GM18907 (cell line): ENCODE measurements at regions not wholly inside any gene's neighbourhood (a gene's known extent, or its start where the extent isn't known, plus 50 kb on each side); places are given as distances from the start of the nearest gene placed in this dataset.
"Not testable (repeated sequence)": the region's sequence is repeated elsewhere in the genome, so short reads cannot be mapped to it uniquely, and the experiment has no call there.

ENCODE experiments used
- ATAC-seq: cut with Tn5 transposase; IDR thresholded peaks from one replicate; pipeline ENCODE4 v1.9.1; 2021; ENCODE audit warnings: mild to moderate bottlenecking, moderate library complexity; ENCODE audit not compliant: unreplicated experiment

GRCh38 chr20:56723331-56723730 lies 94.2 kb downstream of the TFAP2C start:
- ATAC-seq = no peak

GRCh38 chr20:56724241-56724757 lies 95.2 kb downstream of the TFAP2C start:
- no peak for ATAC-seq

- ATAC-seq = no peak
These were observed 100.9 kb downstream of the TFAP2C start for GRCh38 chr20:56730003-56730402.

GRCh38 chr20:56730996-56731395 lies 101.9 kb downstream of the TFAP2C start:
- ATAC-seq = no peak

GRCh38 chr20:56731476-56731875 lies 102.4 kb downstream of the TFAP2C start:
- no peak for ATAC-seq

DNA sequence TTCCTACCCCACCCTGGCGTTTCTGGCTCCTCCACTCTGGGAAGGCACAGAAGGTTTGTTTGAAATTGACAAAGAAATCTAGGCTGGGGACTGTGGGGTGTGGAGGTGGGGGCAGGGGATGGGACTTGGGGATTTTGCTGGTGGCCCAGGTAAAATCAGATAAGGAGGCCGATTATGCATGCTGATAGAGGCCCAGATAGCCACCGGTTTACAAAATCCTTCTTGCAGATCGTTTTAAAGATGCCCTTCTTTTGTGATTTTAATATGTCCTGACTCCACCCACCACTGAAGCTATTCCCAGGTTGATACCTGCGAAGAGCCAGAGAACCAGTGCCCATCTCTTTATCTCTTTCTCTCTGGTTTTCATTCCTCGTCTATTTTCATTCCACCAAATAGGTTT lies 104.9 kb downstream of the TFAP2C start:
- no peak for ATAC-seq

- no peak for ATAC-seq
These were observed 106.1 kb downstream of the TFAP2C start for GRCh38 chr20:56735084-56735642.

DNA sequence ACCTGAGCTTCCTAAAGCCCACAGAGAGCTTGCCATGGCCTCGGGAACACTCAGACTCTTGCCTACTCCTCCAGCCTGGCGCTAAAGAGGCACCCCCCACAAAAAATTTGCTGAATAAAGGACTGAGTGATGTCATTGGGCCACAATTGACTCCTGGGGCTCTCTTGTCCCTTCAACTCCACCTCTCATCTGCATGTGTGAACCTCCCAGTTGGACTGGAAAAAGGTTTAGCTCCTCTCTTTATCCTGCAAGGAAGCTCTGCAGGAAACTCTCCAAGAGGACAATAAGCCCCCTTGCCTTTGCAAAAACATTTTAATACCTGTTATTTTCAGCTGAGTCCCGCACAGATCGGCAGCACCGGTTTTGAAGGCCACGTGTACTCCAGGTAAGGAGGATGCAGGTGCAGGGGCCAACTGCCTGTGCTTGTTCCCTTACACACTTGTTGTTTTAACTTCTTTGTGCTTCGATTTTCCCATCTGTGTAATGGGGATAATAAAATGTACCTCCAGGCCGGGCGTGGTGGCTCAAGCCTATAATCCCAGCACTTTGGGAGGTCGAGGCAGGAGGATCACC lies 107.3 kb downstream of the TFAP2C start:
- no peak for ATAC-seq

DNA sequence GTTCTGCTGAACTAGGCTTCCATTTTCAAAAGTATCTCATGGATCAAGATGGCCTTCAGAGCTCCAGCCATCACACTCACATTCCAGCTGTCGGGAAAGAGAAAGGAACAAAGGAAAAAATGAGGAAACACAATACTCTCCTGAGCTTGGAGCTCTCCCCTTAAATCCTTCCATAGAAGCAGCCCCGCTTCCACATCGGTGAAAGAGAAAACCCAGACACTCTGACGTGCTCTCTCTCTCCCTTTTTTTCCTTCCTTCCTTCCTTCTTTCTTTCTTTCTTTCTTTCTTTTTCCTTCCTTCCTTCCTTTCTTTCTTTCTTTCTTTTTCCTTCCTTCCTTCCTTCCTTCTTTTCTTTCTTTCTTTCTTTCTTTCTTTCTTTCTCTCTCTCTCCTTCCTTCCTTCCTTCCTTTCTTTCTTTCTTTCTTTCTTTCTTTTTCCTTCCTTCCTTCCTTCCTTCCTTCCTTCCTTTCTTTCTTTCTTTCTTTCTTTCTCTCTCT lies 115.3 kb downstream of the TFAP2C start:
- not testable (repeated sequence) for ATAC-seq

DNA sequence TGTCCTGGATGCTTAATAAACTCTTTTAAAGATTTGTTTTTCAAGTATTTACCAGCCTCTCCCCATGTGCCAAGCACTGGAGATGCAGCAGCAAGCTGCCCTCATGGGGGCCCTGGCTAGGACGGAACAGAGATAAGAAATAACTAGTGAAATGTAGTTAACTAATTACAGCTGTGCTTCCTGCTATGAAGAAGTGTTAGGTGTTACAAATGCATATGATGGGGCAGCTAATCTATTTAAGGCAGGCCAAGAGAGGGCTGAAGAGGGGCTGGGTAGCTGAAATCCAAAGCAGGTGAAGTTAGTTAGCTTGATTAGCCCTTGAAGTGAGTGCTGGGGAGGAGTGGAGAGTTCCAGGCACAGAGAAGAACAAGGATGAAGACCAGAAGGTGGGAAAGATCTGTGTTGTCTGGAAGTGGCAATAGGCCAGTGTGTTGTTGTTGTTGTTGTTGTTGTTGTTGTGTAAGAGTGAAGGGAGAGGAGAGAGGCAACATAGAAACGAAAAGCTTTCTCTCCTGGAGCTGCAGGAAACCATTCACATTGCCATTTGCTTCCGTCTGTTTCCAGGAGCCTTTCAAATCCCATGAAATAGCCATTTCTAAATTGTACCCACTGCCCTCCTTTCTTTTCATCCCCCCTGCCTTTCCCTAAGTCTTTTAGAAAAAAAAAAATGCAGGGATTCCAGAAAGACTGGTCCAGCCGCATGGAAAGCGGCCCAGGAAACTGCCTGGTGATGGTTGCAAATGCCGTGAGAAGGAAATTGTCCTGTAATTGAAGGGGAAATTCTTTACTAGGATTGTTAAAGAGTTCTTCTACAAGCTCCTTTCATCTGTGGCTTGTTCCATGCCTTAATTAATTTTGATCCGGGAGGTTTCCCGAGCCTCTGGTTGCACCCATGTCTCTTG lies 119.6 kb downstream of the TFAP2C start:
- ATAC-seq = no peak

GRCh38 chr20:56750430-56750829 lies 121.3 kb downstream of the TFAP2C start:
- ATAC-seq = no peak

DNA sequence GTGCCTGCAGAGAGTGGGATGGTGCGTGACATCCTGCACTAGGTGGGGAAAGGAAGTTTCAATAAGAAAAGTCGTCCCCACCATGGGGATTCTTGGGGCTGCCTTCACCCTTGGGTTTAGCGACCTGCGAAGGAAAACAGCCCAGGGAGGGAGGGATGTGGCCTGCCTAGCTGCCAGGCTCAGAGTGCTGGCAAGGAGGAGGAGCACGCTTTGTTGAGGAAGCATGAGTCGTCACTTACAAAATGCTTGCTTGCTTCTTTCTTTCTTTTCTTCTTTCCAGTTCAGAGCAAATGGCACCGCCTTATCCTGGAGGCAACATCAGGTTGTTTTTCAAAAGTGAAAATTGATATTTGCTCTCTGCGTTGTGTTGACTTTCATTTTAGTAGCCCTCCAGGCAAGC lies 123.2 kb downstream of the TFAP2C start:
- no peak for ATAC-seq

GRCh38 chr20:56755201-56755600 lies 126.1 kb downstream of the TFAP2C start:
- ATAC-seq = no peak

DNA sequence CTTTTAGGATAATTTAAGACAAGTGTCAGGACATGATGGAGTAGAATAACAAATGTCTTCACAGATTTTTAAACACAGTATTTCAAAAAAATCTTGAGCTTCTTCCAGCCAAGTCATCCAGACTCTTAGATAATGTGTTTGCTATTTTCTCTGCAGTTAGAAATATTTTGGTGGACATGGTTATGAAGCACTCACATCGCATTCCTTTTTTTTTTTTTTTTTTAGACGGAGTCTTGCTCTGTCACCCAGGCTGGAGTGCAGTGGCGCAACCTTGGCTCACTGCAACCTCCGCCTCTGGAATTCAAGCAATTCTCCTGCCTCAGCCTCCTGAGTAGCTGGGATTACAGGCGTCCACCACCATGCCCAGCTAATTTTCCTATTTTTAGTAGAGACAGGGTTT lies 127.6 kb downstream of the TFAP2C start:
- ATAC-seq = not testable (repeated sequence)

DNA sequence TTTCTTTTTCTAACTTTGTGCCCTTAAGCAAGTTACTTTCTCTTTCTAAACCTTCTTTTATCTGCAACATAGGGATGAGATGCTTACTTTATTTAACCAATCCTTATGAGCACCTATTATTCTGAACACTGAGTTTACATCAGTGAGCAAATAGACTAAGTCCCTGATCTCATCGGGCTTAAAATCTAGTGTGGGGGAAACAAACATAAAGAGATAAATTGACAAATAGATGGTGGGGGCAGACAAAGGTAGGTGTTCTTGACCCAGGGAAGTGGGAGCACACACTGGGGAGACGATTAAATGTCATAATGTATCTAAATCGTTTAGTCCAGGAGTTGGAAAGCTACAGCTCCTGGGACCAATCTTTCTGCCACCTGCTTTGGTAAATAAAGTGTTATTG lies 129.6 kb downstream of the TFAP2C start:
- ATAC-seq = no peak

DNA sequence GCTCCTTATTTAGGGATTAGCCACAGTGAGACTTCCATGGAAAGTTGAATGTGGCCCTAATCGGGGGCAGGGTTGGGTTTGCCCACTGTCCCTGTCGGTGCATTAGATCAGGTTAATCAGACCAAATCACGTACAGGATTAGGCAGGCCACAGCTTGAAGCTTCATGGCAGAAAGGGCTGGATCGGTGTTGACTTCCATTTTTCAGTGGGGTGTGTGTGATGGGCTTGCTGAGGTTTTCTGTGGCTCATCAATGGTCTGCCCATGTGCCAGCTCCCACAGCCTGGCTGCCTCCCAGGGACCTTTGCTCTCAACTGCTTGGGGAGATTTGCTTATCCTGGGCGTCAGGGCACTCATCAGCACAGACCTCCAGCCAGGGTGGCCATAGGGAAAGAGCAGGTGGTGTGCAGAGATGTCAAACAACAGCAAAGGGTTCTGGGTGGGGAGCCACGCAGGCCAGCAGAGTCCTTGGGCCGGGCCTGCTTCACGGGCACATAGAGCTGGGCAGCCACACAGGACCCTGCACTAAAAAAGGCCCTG lies 130.7 kb downstream of the TFAP2C start:
- ATAC-seq = no peak

DNA sequence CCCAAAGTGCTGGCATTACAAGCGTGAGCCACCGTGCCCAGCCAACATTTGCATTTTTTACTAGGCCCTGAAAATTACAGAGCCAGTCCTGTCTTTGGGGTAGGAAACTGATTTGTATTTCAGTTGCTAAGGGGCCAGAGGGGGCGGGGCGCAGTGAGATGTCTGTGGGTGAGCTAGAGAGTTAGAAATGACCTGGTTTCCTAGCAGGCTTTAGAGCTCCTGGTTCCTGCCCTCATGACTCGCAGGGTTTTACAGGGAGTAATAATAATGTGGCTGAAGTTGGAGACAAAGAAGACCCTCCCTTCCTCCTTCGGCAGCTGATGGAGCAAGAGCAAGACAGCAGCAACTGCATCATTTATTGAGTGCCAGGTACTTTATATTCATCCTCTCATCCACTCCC lies 131.5 kb downstream of the TFAP2C start:
- no peak for ATAC-seq

- no peak for ATAC-seq
These were observed 132.3 kb downstream of the TFAP2C start for GRCh38 chr20:56761393-56761792.

- no peak for ATAC-seq
These were observed 133.3 kb downstream of the TFAP2C start for GRCh38 chr20:56762401-56762800.

GRCh38 chr20:56762829-56763228 lies 133.7 kb downstream of the TFAP2C start:
- ATAC-seq = no peak

DNA sequence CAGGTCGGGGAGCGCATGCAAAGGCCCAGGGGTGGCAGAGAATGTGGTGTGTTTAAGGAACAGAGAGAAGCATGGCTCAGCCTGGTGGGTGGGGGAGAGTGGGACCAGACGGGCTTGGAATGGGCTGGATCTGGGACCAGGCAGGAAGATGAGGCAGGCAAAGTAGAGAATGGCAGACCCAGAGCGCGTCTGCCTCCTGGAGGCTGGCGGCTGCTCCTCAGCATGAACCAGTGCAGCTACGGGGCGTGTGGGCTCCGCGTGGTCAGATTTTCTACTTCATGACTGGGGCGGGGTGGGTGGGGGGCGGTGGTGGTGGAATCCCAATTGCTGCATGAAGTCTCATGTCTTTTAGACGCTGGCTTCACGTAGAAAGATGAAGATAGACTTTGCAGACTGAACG lies 135.6 kb downstream of the TFAP2C start:
- no peak for ATAC-seq
